Heart left ventricle (tissue), 16 donors: ENCODE measurements at regions not wholly inside any gene's neighbourhood (a gene's known extent, or its start where the extent isn't known, plus 50 kb on each side); places are given as distances from the start of the nearest gene placed in this dataset.
A peak's percentile ranks its signal among the peaks of the same experiment; 100 is the strongest.

Experiments used
- ATAC-seq, 4 donors: fragments of 200-7000 bp; cut with Tn5 transposase; one replicate each; pipeline ENCODE4 v1.9.1; 2020 to 2022; ENCODE audit warnings: moderate library complexity in 4 of 4, mild to moderate bottlenecking in 3 of 4, moderate number of reproducible peaks in 1 of 4
- DNase-seq, 5 donors: peaks; one replicate each; pipeline ENCODE4 v3.0.0-alpha.2; 2020
- H3K27ac ChIP-seq, 12 donors: fragments of 200-600 bp; sonication (generic) in 4 of 12; one replicate each; pipeline versions ENCODE4 v1.5.0 to v1.8.0; 2016 to 2022; ENCODE audit warnings: mild to moderate bottlenecking in 2 of 12
- H3K27me3 ChIP-seq, 9 donors: fragments of 200-600 bp; sonication (generic) in 2 of 9; one replicate each; pipeline versions ENCODE4 v1.5.1 to v1.8.0; 2016 to 2022; ENCODE audit warnings: mild to moderate bottlenecking in 3 of 9
- H3K36me3 ChIP-seq, 9 donors: fragments of 200-600 bp; sonication (generic) in 2 of 9; one replicate each; pipeline versions ENCODE4 v1.5.0 to v1.8.0; 2018 to 2022; ENCODE audit warnings: mild to moderate bottlenecking in 2 of 9
- H3K4me1 ChIP-seq, 12 donors: fragments of 200-600 bp; sonication (generic) in 4 of 12; one replicate each; pipeline versions ENCODE4 v1.5.0 to v1.8.0; 2016 to 2022; ENCODE audit warnings: mild to moderate bottlenecking in 3 of 12
- H3K4me3 ChIP-seq, 12 donors: fragments of 200-600 bp; sonication (generic) in 4 of 12; one replicate each; pipeline versions ENCODE4 v1.5.0 to v1.8.0; 2017 to 2022; ENCODE audit warnings: mild to moderate bottlenecking in 9 of 12, moderate library complexity in 4 of 12
- H3K9me3 ChIP-seq, 12 donors: fragments of 200-600 bp; sonication (generic) in 4 of 12; one replicate each; pipeline versions ENCODE4 v1.5.0 to v1.8.0; 2016 to 2022; ENCODE audit warnings: mild to moderate bottlenecking in 1 of 12
- POLR2A ChIP-seq, 2 donors: fragments of 450-650 bp; IDR thresholded peaks; one replicate each; pipeline ENCODE4 v1.6.1; 2017; ENCODE audit warnings: antibody characterized with exemption in 2 of 2, mild to moderate bottlenecking in 2 of 2, moderate library complexity in 2 of 2
- WGBS, 4 donors: extraction: QIAGEN DNeasy Blood & Tissue Kit in 2 of 4; methylation state at CpG; one replicate each; pipeline versions ENCODE4 v1.1.5 to v1.1.7; 2013 to 2018; 5-methylcytosine and 5-hydroxymethylcytosine counted together
- intact Hi-C, 10 donors: fragments of 100-400 bp; cut with DNase I; formaldehyde crosslinking; loops; one replicate each; pipeline versions ENCODE4 v1.11.1 to v1.14.2; 2022
- TF ChIP-seq, protein P1 (sequence below), 12 donors: fragments of 200-600 bp; sonication (generic) in 4 of 12; IDR thresholded peaks; one replicate each; pipeline versions ENCODE4 v1.5.0 to v1.8.0; 2018 to 2022; ENCODE audit warnings: antibody characterized with exemption in 12 of 12, mild to moderate bottlenecking in 5 of 12
- donor health status: ischemic (EF 13 %, LVEDD 7.1; RV severe dilation, severe dysfunction).
- donor health status: healthy with polysubstance abuse.
- donor health status: DM: no; HTN: yes; CAD: no.
- donor health status: DM: no; HTN: no; CAD: no.
- donor health status: ischemic (EF 25% LVEDD 6.9; RV normal size, moderate dysfunction).
- donor health status: ischemic (EF 25% LVEDD 5.7; RV mildly dilated, moderate dysfunction).
- donor health status: healthy.
- donor health status: DM: yes; HTN: yes; CAD: no.
- donor health status: ischemic (EF 35%, LVEDD 5.7; RV mildly dilated, moderate dysfunction).
- donor health status: nonischemic (EF 11% LVEDD 7.7; RV severe dilation, severe dysfunction).
- donor health status: DM: yes; HTN: yes; CAD: no.
- donor health status: PGD.
- donor health status: ischemic (EF 29% LVEDD 5.4; RV normal size, mild dysfunction).
- donor health status: nonischemic (EF 23%, LVEDD 6.1; RV moderate dilation, normal function).

DNA sequence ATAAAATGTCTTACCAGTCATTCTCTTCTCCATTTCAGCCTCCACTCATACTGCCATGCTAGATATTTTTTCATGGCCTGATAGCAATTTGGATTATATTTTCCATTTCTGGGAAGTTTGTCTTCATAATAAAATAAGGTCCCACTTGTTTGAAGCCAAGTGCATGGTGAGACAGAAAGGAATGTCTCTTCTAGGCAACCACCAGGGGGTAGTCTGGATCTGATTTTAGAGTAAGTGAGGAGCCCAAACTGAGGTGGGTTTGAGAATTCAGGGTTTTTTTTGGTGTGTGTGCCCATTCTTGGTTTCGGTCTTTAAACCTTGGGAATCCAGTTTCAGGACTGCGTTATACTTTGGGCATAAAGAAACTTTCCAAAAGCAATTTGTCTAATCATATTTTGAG is 315.5 kb downstream of the RPRM start:
- H3K4me1 ChIP-seq = no peaks in the 10 kb centered on the region
- 66 to 74% (median 73%) methylated on average over 2 of the region's 2 CpGs for WGBS, 4 donors
- no peak overlapping the region for H3K27ac ChIP-seq
- no peak overlapping the region for H3K4me3 ChIP-seq
- intact Hi-C loops = no loop called here
- no peaks in the 10 kb centered on the region for H3K27me3 ChIP-seq
- H3K36me3 ChIP-seq = no peaks in the 10 kb centered on the region
- H3K9me3 ChIP-seq = no peaks in the 10 kb centered on the region
- TF ChIP-seq, protein P1, sequence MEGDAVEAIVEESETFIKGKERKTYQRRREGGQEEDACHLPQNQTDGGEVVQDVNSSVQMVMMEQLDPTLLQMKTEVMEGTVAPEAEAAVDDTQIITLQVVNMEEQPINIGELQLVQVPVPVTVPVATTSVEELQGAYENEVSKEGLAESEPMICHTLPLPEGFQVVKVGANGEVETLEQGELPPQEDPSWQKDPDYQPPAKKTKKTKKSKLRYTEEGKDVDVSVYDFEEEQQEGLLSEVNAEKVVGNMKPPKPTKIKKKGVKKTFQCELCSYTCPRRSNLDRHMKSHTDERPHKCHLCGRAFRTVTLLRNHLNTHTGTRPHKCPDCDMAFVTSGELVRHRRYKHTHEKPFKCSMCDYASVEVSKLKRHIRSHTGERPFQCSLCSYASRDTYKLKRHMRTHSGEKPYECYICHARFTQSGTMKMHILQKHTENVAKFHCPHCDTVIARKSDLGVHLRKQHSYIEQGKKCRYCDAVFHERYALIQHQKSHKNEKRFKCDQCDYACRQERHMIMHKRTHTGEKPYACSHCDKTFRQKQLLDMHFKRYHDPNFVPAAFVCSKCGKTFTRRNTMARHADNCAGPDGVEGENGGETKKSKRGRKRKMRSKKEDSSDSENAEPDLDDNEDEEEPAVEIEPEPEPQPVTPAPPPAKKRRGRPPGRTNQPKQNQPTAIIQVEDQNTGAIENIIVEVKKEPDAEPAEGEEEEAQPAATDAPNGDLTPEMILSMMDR (IDR thresholded peaks at IDR 0.05) = peak in 5 of 12 donors; percentile 9 to 24 (median 23)
- TF ChIP-seq POLR2A (IDR thresholded peaks at IDR 0.05) = no peak
- no peak for DNase-seq
- ATAC-seq = no peak

DNA sequence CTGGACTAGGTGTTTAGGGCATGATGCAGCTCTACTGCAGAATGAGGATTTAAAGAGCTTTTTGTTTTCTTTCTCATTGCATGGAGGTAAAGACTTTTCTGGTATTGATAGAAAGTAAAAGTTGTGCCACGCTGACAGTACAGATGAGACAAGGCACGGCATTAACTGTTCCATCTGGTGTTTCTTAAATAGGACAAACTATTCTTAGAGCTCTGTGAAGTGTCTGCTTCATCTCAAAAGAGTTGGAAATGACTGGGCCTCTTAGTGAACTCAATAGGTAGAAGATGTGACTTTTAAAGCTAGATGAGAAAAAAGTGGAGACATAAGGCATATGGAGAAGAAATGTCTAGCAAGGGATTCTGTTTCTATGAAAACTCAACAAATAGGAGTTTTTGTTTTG is 321.8 kb downstream of the RPRM start:
- H3K27ac ChIP-seq = peak overlapping the region in 1 of 12 donors; percentile 1
- intact Hi-C loops = no loop called here
- DNase-seq = no peak
- TF ChIP-seq, protein P1 (IDR thresholded peaks at IDR 0.05) = no peak
- no peak for TF ChIP-seq POLR2A (IDR thresholded peaks at IDR 0.05)
- H3K4me1 ChIP-seq = no peaks in the 10 kb centered on the region
- H3K27me3 ChIP-seq = no peaks in the 10 kb centered on the region
- no peak for ATAC-seq
- 32 to 44% (median 41%) methylated on average over 2 of the region's 2 CpGs for WGBS, 4 donors
- no peaks in the 10 kb centered on the region for H3K36me3 ChIP-seq
- peaks cover 0 to 6% (median 0%) of the 10 kb centered on the region in 12 donors for H3K9me3 ChIP-seq
- H3K4me3 ChIP-seq = no peak overlapping the region

DNA sequence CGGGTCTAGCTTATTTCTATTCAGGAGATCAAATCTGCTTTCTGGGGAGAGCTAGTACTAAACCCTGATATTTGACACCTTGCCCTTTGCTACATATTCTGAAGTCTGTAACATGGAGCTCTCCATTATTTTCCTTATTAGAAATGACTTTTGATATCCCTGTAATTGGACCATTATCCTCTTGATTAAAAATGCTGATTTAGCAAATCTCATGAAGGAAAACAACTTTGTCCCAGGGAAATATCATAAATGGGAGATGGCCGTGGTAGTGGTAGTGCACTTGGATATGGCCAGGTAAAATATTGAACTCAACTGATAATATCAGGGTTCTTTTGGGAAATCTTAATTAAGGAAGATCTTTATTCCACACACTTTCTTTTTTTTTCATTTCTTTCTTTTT is 326.5 kb downstream of the RPRM start:
- ATAC-seq = no peak
- Histone ChIP-seq H3K36me3 (no peaks in the 10 kb centered on the region), H3K27me3 (no peaks in the 10 kb centered on the region), H3K9me3 (peaks cover 0 to 6% (median 0%) of the 10 kb centered on the region in 12 donors), H3K4me3 (no peak overlapping the region), H3K4me1 (no peaks in the 10 kb centered on the region), H3K27ac (no peak overlapping the region)
- intact Hi-C loops = no loop called here
- no peak for DNase-seq
- no peak for TF ChIP-seq POLR2A (IDR thresholded peaks at IDR 0.05)
- TF ChIP-seq, protein P1 (IDR thresholded peaks at IDR 0.05) = no peak
- 84 to 94% (median 90%) methylated on average over 2 of the region's 2 CpGs for WGBS, 4 donors

DNA sequence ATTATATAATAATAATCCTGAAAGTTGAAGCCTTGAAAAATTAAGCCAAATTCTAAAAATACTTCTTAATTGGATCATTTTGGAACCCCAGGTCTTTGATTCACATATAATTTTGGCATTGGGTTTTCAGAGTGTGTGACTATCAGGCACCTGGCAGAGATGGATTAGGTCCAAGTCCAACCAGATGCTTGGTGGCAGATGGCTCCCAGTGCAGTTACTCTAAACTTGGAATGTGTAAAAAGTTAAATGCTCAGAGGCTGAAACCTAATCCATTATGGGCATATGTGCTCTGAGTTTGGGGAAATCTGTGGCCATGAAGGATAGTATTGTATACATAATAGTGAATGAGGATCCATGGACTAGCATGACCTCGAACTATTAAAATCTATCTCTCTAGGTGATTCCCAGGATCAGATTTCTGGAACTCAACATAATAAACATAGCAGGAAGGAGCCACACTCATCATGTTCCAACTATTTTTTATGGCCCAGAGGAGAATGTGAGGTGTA is 333.0 kb downstream of the RPRM start:
- H3K36me3 ChIP-seq = no peaks in the 10 kb centered on the region
- no peaks in the 10 kb centered on the region for H3K4me1 ChIP-seq
- peaks cover 0 to 3% (median 0%) of the 10 kb centered on the region in 12 donors for H3K9me3 ChIP-seq
- WGBS, 4 donors = 68 to 85% (median 77%) methylated on average over 1 of the region's 1 CpG
- no peak for DNase-seq
- H3K27me3 ChIP-seq = no peaks in the 10 kb centered on the region
- no peak for TF ChIP-seq POLR2A (IDR thresholded peaks at IDR 0.05)
- TF ChIP-seq, protein P1 (IDR thresholded peaks at IDR 0.05) = no peak
- no peak for ATAC-seq
- no peak overlapping the region for H3K4me3 ChIP-seq
- intact Hi-C loops = no loop called here
- H3K27ac ChIP-seq = no peak overlapping the region
